ENCODE measurements at regions not wholly inside any gene's neighbourhood (a gene's known extent, or its start where the extent isn't known, plus 50 kb on each side); places are given as distances from the start of the nearest gene placed in this dataset.
A peak's percentile ranks its signal among the peaks of the same experiment; 100 is the strongest.

DNA sequence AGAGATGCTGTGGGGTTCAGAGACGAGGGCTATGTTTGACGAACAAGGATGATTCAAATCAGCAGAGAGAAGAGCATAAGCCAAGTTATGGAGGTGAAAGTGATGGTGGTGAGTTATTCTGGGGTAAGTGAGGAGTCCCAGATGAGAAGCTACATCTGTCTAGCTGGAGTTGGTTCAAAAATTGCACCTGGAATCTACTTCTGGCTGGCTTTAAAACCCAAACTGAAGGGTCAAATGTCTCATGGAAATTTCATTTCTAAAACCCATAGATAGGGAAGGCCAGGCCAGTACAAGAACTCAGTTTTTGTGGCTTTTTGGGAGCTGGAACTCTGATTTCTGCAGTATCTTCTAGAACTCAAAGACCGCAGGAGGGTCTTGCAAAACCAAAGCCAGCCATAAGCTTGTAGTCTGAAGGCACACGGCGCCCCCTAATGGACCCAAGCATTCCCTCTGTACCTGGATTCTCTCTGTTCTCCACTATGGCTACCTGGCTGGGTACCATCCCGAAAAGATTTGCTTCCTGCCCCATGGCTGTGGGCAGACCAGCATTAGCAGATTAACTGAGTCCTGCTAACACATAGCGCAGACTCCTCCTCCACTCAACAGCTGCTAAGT lies 229.1 kb upstream of the SLC14A2 start:
- Histone ChIP-seq H3K27ac (no peak overlapping the region), H3K4me1 (no peaks in the 10 kb centered on the region), H3K27me3 (no peaks in the 10 kb centered on the region), H3K9me3 (no peaks in the 10 kb centered on the region), H3K36me3 (ENCODE audit: low read depth, missing control alignments) (no peaks in the 10 kb centered on the region), H3K4me3 (no peak overlapping the region)
- peak; percentile 60 for DNase-seq
- TF ChIP-seq POLR2A (IDR thresholded peaks at IDR 0.05) = no peak
- TF ChIP-seq, protein P1, sequence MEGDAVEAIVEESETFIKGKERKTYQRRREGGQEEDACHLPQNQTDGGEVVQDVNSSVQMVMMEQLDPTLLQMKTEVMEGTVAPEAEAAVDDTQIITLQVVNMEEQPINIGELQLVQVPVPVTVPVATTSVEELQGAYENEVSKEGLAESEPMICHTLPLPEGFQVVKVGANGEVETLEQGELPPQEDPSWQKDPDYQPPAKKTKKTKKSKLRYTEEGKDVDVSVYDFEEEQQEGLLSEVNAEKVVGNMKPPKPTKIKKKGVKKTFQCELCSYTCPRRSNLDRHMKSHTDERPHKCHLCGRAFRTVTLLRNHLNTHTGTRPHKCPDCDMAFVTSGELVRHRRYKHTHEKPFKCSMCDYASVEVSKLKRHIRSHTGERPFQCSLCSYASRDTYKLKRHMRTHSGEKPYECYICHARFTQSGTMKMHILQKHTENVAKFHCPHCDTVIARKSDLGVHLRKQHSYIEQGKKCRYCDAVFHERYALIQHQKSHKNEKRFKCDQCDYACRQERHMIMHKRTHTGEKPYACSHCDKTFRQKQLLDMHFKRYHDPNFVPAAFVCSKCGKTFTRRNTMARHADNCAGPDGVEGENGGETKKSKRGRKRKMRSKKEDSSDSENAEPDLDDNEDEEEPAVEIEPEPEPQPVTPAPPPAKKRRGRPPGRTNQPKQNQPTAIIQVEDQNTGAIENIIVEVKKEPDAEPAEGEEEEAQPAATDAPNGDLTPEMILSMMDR (IDR thresholded peaks at IDR 0.05) = peak in 1 of 3 experiments; percentile 41
- intact Hi-C loops (cut with DNase I; ENCODE audit: low total_unique reads) = no loop called here
- 72 to 75% methylated on average over 7 of the region's 7 CpGs for WGBS, 2 donors

DNA sequence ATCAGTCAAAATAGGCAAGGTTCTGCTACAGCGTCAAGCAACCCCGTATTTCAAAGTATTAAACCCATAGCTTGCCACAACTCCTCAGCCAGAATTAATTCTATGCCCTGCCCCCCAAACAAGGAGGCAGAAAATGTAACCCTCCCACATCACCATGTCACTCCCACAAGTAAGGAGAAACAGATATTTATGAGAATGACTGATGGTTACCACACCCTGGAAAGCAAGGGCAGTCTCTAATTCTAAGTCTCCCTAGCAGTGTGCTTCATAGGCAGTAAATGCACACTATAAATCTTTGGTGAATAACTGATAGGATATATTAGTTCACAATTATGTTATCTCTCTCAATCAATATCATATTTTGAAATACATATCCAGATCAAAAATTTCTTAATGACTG lies 228.0 kb upstream of the SLC14A2 start:
- Histone ChIP-seq H3K27me3 (no peaks in the 10 kb centered on the region), H3K9me3 (no peaks in the 10 kb centered on the region), H3K27ac (no peak overlapping the region), H3K36me3 (ENCODE audit: low read depth, missing control alignments) (no peaks in the 10 kb centered on the region), H3K4me1 (no peaks in the 10 kb centered on the region), H3K4me3 (no peak overlapping the region)
- TF ChIP-seq, protein P1 (IDR thresholded peaks at IDR 0.05) = no peak
- TF ChIP-seq POLR2A (IDR thresholded peaks at IDR 0.05) = no peak
- intact Hi-C loops (cut with DNase I; ENCODE audit: low total_unique reads) = no loop called here
- DNase-seq = no peak
- WGBS, 2 donors = 48 to 50% methylated on average over 2 of the region's 2 CpGs

DNA sequence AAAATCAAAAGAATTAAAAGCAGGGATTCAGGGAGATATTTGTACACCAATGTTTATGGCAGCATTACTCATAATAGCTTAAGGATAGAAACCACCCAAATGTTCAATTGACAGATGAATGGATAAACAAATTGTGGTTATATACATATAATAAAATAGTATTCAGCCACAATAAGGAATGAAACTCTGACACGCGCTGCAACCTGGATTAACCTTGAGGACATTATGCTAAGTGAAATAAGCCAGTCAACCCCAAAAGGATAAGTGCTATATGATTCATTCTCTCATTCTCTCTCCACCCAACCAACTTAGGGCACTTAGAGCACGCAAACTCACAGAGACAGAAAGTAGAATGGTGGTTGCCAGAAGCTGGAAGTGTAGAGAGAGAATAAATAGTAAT lies 216.8 kb upstream of the SLC14A2 start:
- H3K36me3 ChIP-seq (ENCODE audit: low read depth, missing control alignments) = no peaks in the 10 kb centered on the region
- TF ChIP-seq, protein P1 (IDR thresholded peaks at IDR 0.05) = no peak
- no peak for TF ChIP-seq POLR2A (IDR thresholded peaks at IDR 0.05)
- H3K9me3 ChIP-seq = no peaks in the 10 kb centered on the region
- no peak for DNase-seq
- H3K4me3 ChIP-seq = no peak overlapping the region
- H3K4me1 ChIP-seq = no peaks in the 10 kb centered on the region
- 62 to 64% methylated on average over 3 of the region's 3 CpGs for WGBS, 2 donors
- no peak overlapping the region for H3K27ac ChIP-seq
- intact Hi-C loops (cut with DNase I; ENCODE audit: low total_unique reads) = no loop called here
- no peaks in the 10 kb centered on the region for H3K27me3 ChIP-seq

DNA sequence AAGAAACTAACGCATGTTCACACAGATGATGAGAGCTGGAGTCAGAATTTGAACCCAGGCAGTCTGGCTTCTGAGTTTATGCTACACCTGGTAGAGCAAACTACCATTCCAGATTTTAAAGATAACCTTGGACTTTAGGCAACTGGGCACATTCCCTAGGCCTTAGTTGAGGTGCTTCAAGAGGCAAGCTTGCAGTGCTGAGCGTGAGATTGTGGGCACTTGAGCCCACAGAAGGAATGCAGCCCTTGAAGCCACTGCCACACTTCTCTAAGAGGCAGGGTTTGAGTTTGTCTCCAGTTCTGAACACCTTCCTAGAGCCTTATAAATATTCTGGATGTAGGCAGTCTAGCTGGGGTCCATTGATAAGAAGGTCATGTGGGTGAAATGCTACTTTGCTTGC lies 216.1 kb upstream of the SLC14A2 start:
- Histone ChIP-seq H3K4me3 (no peak overlapping the region), H3K27ac (no peak overlapping the region), H3K27me3 (no peaks in the 10 kb centered on the region), H3K9me3 (no peaks in the 10 kb centered on the region), H3K4me1 (no peaks in the 10 kb centered on the region), H3K36me3 (ENCODE audit: low read depth, missing control alignments) (no peaks in the 10 kb centered on the region)
- TF ChIP-seq, protein P1 (IDR thresholded peaks at IDR 0.05) = no peak
- TF ChIP-seq POLR2A (IDR thresholded peaks at IDR 0.05) = no peak
- DNase-seq = no peak
- 95 to 100% methylated on average over 2 of the region's 2 CpGs for WGBS, 2 donors
- intact Hi-C loops (cut with DNase I; ENCODE audit: low total_unique reads) = no loop called here

DNA sequence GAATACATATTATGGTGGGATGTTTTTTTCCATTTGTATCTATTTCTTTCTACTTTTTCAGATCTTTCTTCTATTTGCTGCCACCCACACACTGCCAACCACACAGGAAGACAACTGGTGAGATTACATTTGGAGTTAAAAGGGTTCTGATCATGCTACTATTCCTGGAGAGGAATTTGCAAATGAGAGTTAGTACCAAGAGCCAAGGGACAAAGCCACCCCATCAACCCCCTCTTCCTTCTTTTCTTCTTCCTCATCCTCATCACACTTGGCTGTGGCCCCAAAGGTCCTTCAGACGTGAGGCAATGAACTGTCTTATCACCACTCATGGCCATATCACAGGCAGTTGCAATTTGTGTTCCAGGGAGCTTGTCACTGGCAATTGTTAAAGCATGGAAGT lies 215.6 kb upstream of the SLC14A2 start:
- no peak overlapping the region for H3K27ac ChIP-seq
- peak; percentile 30 for DNase-seq
- H3K4me3 ChIP-seq = no peak overlapping the region
- intact Hi-C loops (cut with DNase I; ENCODE audit: low total_unique reads) = no loop called here
- H3K27me3 ChIP-seq = no peaks in the 10 kb centered on the region
- H3K36me3 ChIP-seq (ENCODE audit: low read depth, missing control alignments) = no peaks in the 10 kb centered on the region
- WGBS, 2 donors = 41 to 63% methylated on average over 1 of the region's 1 CpG
- H3K9me3 ChIP-seq = no peaks in the 10 kb centered on the region
- no peaks in the 10 kb centered on the region for H3K4me1 ChIP-seq
- TF ChIP-seq POLR2A (IDR thresholded peaks at IDR 0.05) = no peak
